IMR-90 (cell line): ENCODE measurements at regions not wholly inside any gene's neighbourhood (a gene's known extent, or its start where the extent isn't known, plus 50 kb on each side); places are given as distances from the start of the nearest gene placed in this dataset.

Experiments used
- ATAC-seq: fragments of 200-7000 bp; cut with Tn5 transposase; 2 replicates; pipeline ENCODE4 v1.9.1; 2020; ENCODE audit warnings: low read depth, mild to moderate bottlenecking, moderate library complexity
- BruUV-seq: library from RNA; stranded (reverse); fragments of 400-500 nt; replicated peaks from 2 replicates; lab custom pipeline; 2021; lab: Mats Ljungman, UMichigan
- CTCF ChIA-PET: fragments of 300-600 bp; formaldehyde crosslinking; extraction: SDS; loops from one replicate; lab custom pipeline; 2021; ENCODE audit warnings: antibody characterized with exemption; lab: Yijun Ruan, JAX
- POLR2A ChIA-PET: fragments of 300-600 bp; sonication (Branson Sonifier 250); formaldehyde crosslinking; loops from one replicate; lab custom pipeline; 2022; ENCODE audit warnings: antibody characterized with exemption; ENCODE audit not compliant: unreplicated experiment; lab: Charles Lee
- DNase-seq: peaks from one replicate; pipeline ENCODE4 v3.0.0; 2013
- H2AFZ ChIP-seq: replicated peaks from 2 replicates; pipeline ENCODE3; 2013; ENCODE audit warnings: low read length, mild to moderate bottlenecking; ENCODE audit not compliant: poor library complexity
- H2AK5ac ChIP-seq: 2 replicates; pipeline ENCODE4 v1.6.1; 2013; ENCODE audit warnings: low read depth, low read length, inconsistent platforms
- H2AK9ac ChIP-seq: replicated peaks from 2 replicates; pipeline ENCODE3; 2013; ENCODE audit warnings: mild to moderate bottlenecking, low read depth, low read length, moderate library complexity; ENCODE audit not compliant: poor library complexity
- H2BK120ac ChIP-seq: 2 replicates; pipeline ENCODE4 v1.6.1; 2013; ENCODE audit warnings: low read depth, low read length, inconsistent platforms
- H2BK15ac ChIP-seq: 3 replicates; pipeline ENCODE4 v1.6.1; 2013; ENCODE audit warnings: low read depth, low read length, inconsistent platforms
- H2BK20ac ChIP-seq: 2 replicates; pipeline ENCODE4 v1.6.1; 2013; ENCODE audit warnings: low read depth, mild to moderate bottlenecking, inconsistent platforms, low read length, moderate library complexity
- H2BK5ac ChIP-seq: 2 replicates; pipeline ENCODE4 v1.6.1; 2013; ENCODE audit warnings: mild to moderate bottlenecking, low read depth, low read length, inconsistent platforms; ENCODE audit not compliant: poor library complexity, severe bottlenecking
- H3K14ac ChIP-seq: replicated peaks from 2 replicates; pipeline ENCODE4 v1.6.1; 2013; ENCODE audit warnings: low read depth, low read length, inconsistent platforms
- H3K18ac ChIP-seq: 2 replicates; pipeline ENCODE4 v1.6.1; 2013; ENCODE audit warnings: low read depth, low read length, control low read depth
- H3K23ac ChIP-seq: 2 replicates; pipeline ENCODE4 v1.6.1; 2013; ENCODE audit warnings: low read depth, low read length, inconsistent platforms
- H3K27ac ChIP-seq: 2 replicates; pipeline ENCODE4 v1.5.1; 2013; ENCODE audit warnings: mild to moderate bottlenecking, control low read depth, low read length; ENCODE audit not compliant: insufficient read depth
- H3K27me3 ChIP-seq: 2 replicates; pipeline ENCODE4 v1.6.1; 2013; ENCODE audit warnings: low read length; ENCODE audit not compliant: control insufficient read depth, insufficient read depth
- H3K36me3 ChIP-seq: 2 replicates; pipeline ENCODE4 v1.6.1; 2013; ENCODE audit warnings: low read length, mixed read lengths; ENCODE audit not compliant: control insufficient read depth, insufficient read depth
- H3K4ac ChIP-seq: 2 replicates; pipeline ENCODE4 v1.6.1; 2013; ENCODE audit warnings: low read depth, low read length, inconsistent platforms
- H3K4me1 ChIP-seq: 2 replicates; pipeline ENCODE4 v1.6.1; 2013; ENCODE audit warnings: low read length, mixed read lengths; ENCODE audit not compliant: control insufficient read depth, insufficient read depth
- H3K4me2 ChIP-seq: 2 replicates; pipeline ENCODE4 v1.6.1; 2013; ENCODE audit warnings: low read depth, mild to moderate bottlenecking, control low read depth, low read length, moderate library complexity
- H3K4me3 ChIP-seq: 2 replicates; pipeline ENCODE4 v1.5.1; 2013; ENCODE audit warnings: low read depth, mild to moderate bottlenecking, control low read depth, low read length, moderate library complexity; ENCODE audit not compliant: insufficient read depth
- H3K56ac ChIP-seq: 2 replicates; pipeline ENCODE4 v1.6.1; 2013; ENCODE audit warnings: low read length, inconsistent platforms; ENCODE audit not compliant: insufficient read depth; ENCODE audit errors: extremely low read depth
- H3K79me1 ChIP-seq, 2 experiments: 2 replicates each; pipeline ENCODE4 v1.6.1; 2013; ENCODE audit warnings: low read length in 2 of 2, inconsistent platforms in 1 of 2, low read depth in 1 of 2
- H3K9ac ChIP-seq: 2 replicates; pipeline ENCODE4 v1.6.1; 2013; ENCODE audit warnings: low read depth, low read length, control low read depth
- H3K9me1 ChIP-seq: 2 replicates; pipeline ENCODE4 v1.6.1; 2013; ENCODE audit warnings: low read length, inconsistent platforms; ENCODE audit not compliant: insufficient read depth
- H3K9me3 ChIP-seq: 2 replicates; pipeline ENCODE4 v1.6.1; 2013; ENCODE audit warnings: low read length; ENCODE audit not compliant: control insufficient read depth, insufficient read depth
- H4K20me1 ChIP-seq: 2 replicates; pipeline ENCODE4 v1.6.1; 2013; ENCODE audit warnings: low read length, inconsistent platforms; ENCODE audit not compliant: insufficient read depth
- H4K5ac ChIP-seq: 2 replicates; pipeline ENCODE4 v1.6.1; 2013; ENCODE audit warnings: mild to moderate bottlenecking, low read depth, low read length, control low read depth
- H4K8ac ChIP-seq, 2 experiments: 2 replicates each; pipeline ENCODE4 v1.6.1; 2013; ENCODE audit warnings: low read depth in 2 of 2, low read length in 2 of 2, control low read depth in 1 of 2, inconsistent platforms in 1 of 2
- H4K91ac ChIP-seq: 2 replicates; pipeline ENCODE4 v1.6.1; 2013; ENCODE audit warnings: low read depth, low read length, inconsistent platforms; ENCODE audit not compliant: insufficient read depth
- BHLHE40 ChIP-seq: fragments of 150-350 bp; IDR thresholded peaks from 2 replicates; pipeline ENCODE4 v1.6.1; 2016; ENCODE audit warnings: mild to moderate bottlenecking, low read depth, low read length
- CEBPB ChIP-seq: IDR thresholded peaks from 2 replicates; pipeline ENCODE4 v1.6.1; 2012; ENCODE audit warnings: low read depth, low read length, improper control_type of control experiment
- FOS ChIP-seq: fragments of 150-350 bp; IDR thresholded peaks from 2 replicates; pipeline ENCODE4 v1.6.1; 2016; ENCODE audit warnings: low read depth, low read length
- MAFK ChIP-seq: IDR thresholded peaks from 2 replicates; pipeline ENCODE4 v1.6.1; 2012; ENCODE audit warnings: low read depth, low read length, improper control_type of control experiment
- MXI1 ChIP-seq: IDR thresholded peaks from 2 replicates; pipeline ENCODE4 v1.6.1; 2012; ENCODE audit warnings: low read depth, mild to moderate bottlenecking, low read length, moderate library complexity, borderline replicate concordance
- NFE2L2 ChIP-seq: fragments of 150-350 bp; IDR thresholded peaks from 2 replicates; pipeline ENCODE4 v1.6.1; 2016; ENCODE audit warnings: low read depth, mild to moderate bottlenecking, low read length
- POLR2A ChIP-seq: IDR thresholded peaks from 2 replicates; pipeline ENCODE4 v1.6.1; 2012; ENCODE audit warnings: mild to moderate bottlenecking, low read depth, low read length
- RAD21 ChIP-seq: IDR thresholded peaks from 2 replicates; pipeline ENCODE4 v1.6.1; 2012; ENCODE audit warnings: low read length, improper control_type of control experiment
- RFX5 ChIP-seq: IDR thresholded peaks from 2 replicates; pipeline ENCODE4 v1.8.0; 2012; ENCODE audit warnings: low read depth, mild to moderate bottlenecking, low read length, moderate library complexity
- SMC3 ChIP-seq: fragments of 150-350 bp; IDR thresholded peaks from 2 replicates; pipeline ENCODE4 v1.6.1; 2016; ENCODE audit warnings: low read depth, mild to moderate bottlenecking, antibody characterized with exemption, low read length, moderate library complexity
- WGBS, 2 experiments: methylation state at CpG; one replicate each; pipeline versions ENCODE4 v1.1.5 to v1.1.7; 2013; ENCODE audit warnings: missing lambda C conversion rate in 2 of 2; ENCODE audit not compliant: insufficient read length in 1 of 2; ENCODE audit errors: extremely low coverage in 2 of 2; 5-methylcytosine and 5-hydroxymethylcytosine counted together
- dilution Hi-C: fragments of 300-500 bp; cut with HindIII; formaldehyde crosslinking; loops from one replicate; pipeline ENCODE4 v1.14.3; 2018; ENCODE audit warnings: low sequenced_read_pairs; ENCODE audit not compliant: unreplicated experiment
- in situ Hi-C: fragments of 300-500 bp; cut with MboI; formaldehyde crosslinking; loops from 3 replicates; pipeline ENCODE4 v1.14.3; 2019; ENCODE audit warnings: low sequenced_read_pairs, inconsistent platforms, mixed read lengths
- intact Hi-C: fragments of 100-400 bp; cut with micrococcal nuclease; formaldehyde crosslinking; loops from 2 replicates; pipeline ENCODE4 v1.10.0; 2022
- TF ChIP-seq, protein P1 (sequence below): conservative IDR thresholded peaks from 2 replicates; pipeline ENCODE4 v1.5.1; 2012; ENCODE audit warnings: mild to moderate bottlenecking, low read depth, low read length, improper control_type of control experiment

DNA sequence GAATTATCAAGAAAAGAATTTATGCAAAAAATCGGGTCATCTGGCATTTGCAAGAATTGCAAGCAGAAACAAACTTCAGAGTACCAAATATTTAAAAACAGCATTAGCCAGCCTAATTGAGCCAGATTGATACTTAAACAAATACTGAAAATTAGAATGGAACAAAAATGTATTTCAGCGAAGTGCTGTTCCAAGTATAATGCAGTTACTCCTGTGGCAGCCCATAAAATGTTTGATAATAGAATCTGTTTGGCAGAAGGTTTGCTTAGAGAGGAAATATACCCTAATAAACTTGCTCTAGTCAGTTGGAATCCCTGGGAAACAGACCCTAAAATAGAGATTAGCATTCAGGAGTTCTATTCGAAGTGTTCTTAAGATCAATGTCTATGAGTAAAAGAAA lies 835.1 kb upstream of the MBL2 start:
- ChIA-PET CTCF (no interaction called here), POLR2A (no interaction called here)
- H3K9me3 ChIP-seq, result no peaks in the 10 kb centered on the region
- H3K79me1 ChIP-seq, result no peaks in the 10 kb centered on the region
- no CpG with 5 or more reads among the region's 3 CpGs for WGBS, 2 experiments
- H4K5ac ChIP-seq, result no peak overlapping the region
- H3K56ac ChIP-seq, result no peak overlapping the region
- no peak overlapping the region for H3K4me3 ChIP-seq
- no peak overlapping the region for H3K18ac ChIP-seq
- H3K36me3 ChIP-seq, result no peaks in the 10 kb centered on the region
- H4K91ac ChIP-seq, result no peak overlapping the region
- H3K27me3 ChIP-seq, result no peaks in the 10 kb centered on the region
- no peak for DNase-seq
- no peaks in the 10 kb centered on the region for H3K4me1 ChIP-seq
- in situ Hi-C loops, result no loop called here
- no TSS peak for BruUV-seq
- ATAC-seq, result no peak
- TF ChIP-seq RFX5 (no peak), FOS (no peak), RAD21 (no peak), BHLHE40 (no peak), SMC3 (no peak), MXI1 (no peak), CEBPB (no peak), POLR2A (no peak), MAFK (no peak), NFE2L2 (no peak)
- TF ChIP-seq, protein P1, sequence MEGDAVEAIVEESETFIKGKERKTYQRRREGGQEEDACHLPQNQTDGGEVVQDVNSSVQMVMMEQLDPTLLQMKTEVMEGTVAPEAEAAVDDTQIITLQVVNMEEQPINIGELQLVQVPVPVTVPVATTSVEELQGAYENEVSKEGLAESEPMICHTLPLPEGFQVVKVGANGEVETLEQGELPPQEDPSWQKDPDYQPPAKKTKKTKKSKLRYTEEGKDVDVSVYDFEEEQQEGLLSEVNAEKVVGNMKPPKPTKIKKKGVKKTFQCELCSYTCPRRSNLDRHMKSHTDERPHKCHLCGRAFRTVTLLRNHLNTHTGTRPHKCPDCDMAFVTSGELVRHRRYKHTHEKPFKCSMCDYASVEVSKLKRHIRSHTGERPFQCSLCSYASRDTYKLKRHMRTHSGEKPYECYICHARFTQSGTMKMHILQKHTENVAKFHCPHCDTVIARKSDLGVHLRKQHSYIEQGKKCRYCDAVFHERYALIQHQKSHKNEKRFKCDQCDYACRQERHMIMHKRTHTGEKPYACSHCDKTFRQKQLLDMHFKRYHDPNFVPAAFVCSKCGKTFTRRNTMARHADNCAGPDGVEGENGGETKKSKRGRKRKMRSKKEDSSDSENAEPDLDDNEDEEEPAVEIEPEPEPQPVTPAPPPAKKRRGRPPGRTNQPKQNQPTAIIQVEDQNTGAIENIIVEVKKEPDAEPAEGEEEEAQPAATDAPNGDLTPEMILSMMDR, result no peak
- no peak overlapping the region for H2AK9ac ChIP-seq
- H3K9me1 ChIP-seq, result no peaks in the 10 kb centered on the region
- H2BK120ac ChIP-seq, result no peak overlapping the region
- dilution Hi-C loops, result no loop called here
- H2BK15ac ChIP-seq, result no peak overlapping the region
- H3K4ac ChIP-seq, result no peak overlapping the region
- no peak overlapping the region for H3K4me2 ChIP-seq
- no peak overlapping the region for H3K27ac ChIP-seq
- H2AFZ ChIP-seq, result no peak overlapping the region
- intact Hi-C loops, result loop anchor here (10.0 kb wide), 2 partner anchors 723 to 1657 kb away; no protein-coding TSS in a partner anchor
- no peak overlapping the region for H3K9ac ChIP-seq
- H4K8ac ChIP-seq, result no peak overlapping the region
- H3K23ac ChIP-seq, result no peak overlapping the region
- H2BK20ac ChIP-seq, result no peak overlapping the region
- no peak overlapping the region for H2AK5ac ChIP-seq
- H4K20me1 ChIP-seq, result no peaks in the 10 kb centered on the region
- no peak overlapping the region for H2BK5ac ChIP-seq
- H3K14ac ChIP-seq, result no peak overlapping the region
